ENCODE measurements at regions not wholly inside any gene's neighbourhood (a gene's known extent, or its start where the extent isn't known, plus 50 kb on each side); places are given as distances from the start of the nearest gene placed in this dataset.

GRCh38 chr6:149225946-149226345 is 91.6 kb upstream of the TAB2 start:
- Mint-ChIP-seq H3K36me3 (peaks cover 4% of the 10 kb centered on the region), H3K27ac (no peak overlapping the region), H3K9me3 (no peaks in the 10 kb centered on the region), H3K4me1 (peaks cover 26% of the 10 kb centered on the region), H3K27me3 (no peaks in the 10 kb centered on the region), H3K4me3 (no peak overlapping the region)
- DNase-seq, result no peak

DNA sequence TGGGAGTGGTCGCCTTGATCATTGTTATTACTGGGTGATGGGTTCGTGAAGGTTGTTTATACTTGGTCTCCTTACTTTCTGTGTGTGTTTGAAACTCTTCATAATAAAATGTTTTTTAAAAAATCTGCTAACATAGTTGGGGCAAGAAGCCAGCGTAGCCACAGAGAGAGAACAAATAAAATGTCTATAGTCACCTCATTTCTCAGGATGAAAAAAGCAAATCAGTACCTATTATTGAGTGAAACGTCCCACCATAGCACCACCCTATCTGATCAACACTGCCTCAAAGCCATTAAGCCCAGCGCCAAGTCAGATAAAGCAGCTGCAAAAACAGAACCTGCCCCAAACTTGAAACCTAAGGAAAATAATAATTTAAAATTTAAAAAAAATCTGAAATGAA is 89.7 kb upstream of the TAB2 start:
- H3K36me3 Mint-ChIP-seq, result peaks cover 6% of the 10 kb centered on the region
- peaks cover 34% of the 10 kb centered on the region for H3K4me1 Mint-ChIP-seq
- no peaks in the 10 kb centered on the region for H3K27me3 Mint-ChIP-seq
- H3K9me3 Mint-ChIP-seq, result peaks cover 2% of the 10 kb centered on the region
- H3K27ac Mint-ChIP-seq, result no peak overlapping the region
- DNase-seq, result no peak
- no peak overlapping the region for H3K4me3 Mint-ChIP-seq

GRCh38 chr6:149228311-149228955 is 89.1 kb upstream of the TAB2 start:
- no peaks in the 10 kb centered on the region for H3K27me3 Mint-ChIP-seq
- peaks cover 36% of the 10 kb centered on the region for H3K4me1 Mint-ChIP-seq
- no peak for DNase-seq
- peaks cover 2% of the 10 kb centered on the region for H3K9me3 Mint-ChIP-seq
- H3K4me3 Mint-ChIP-seq, result no peak overlapping the region
- peaks cover 8% of the 10 kb centered on the region for H3K36me3 Mint-ChIP-seq
- H3K27ac Mint-ChIP-seq, result no peak overlapping the region

GRCh38 chr6:149229096-149229495 is 88.4 kb upstream of the TAB2 start:
- DNase-seq, result no peak
- peaks cover 9% of the 10 kb centered on the region for H3K36me3 Mint-ChIP-seq
- peaks cover 2% of the 10 kb centered on the region for H3K9me3 Mint-ChIP-seq
- H3K4me1 Mint-ChIP-seq, result peaks cover 36% of the 10 kb centered on the region
- H3K27me3 Mint-ChIP-seq, result no peaks in the 10 kb centered on the region
- no peak overlapping the region for H3K4me3 Mint-ChIP-seq
- no peak overlapping the region for H3K27ac Mint-ChIP-seq

- Mint-ChIP-seq H3K9me3 (peaks cover 2% of the 10 kb centered on the region), H3K4me3 (no peak overlapping the region), H3K4me1 (peaks cover 49% of the 10 kb centered on the region), H3K27ac (peak overlapping the region; percentile 12), H3K36me3 (peaks cover 13% of the 10 kb centered on the region), H3K27me3 (no peaks in the 10 kb centered on the region)
- no peak for DNase-seq
Measured at GRCh38 chr6:149230712-149231460, 86.6 kb upstream of the TAB2 start.

DNA sequence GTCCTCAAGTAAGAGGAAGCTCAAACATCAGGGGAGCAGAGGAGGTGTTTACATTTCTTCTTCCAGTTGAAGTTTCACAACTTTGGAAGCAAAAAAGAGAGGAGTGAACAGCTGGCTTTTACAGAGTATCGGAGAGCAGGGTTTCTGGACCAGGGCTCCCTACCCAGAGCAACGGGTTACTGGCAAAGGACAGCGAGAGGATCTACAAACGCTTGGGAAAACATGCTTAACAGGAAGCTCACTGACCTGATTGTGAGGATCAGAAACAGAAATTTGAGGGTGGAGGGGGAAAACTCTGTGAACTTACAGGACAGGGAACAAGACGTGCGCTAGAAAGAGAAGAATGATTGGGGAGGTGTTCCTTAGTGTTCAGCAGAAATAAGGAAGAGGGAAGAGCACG is 85.7 kb upstream of the TAB2 start:
- Mint-ChIP-seq H3K27ac (peak overlapping the region; percentile 82), H3K27me3 (no peaks in the 10 kb centered on the region), H3K4me3 (no peak overlapping the region), H3K36me3 (peaks cover 14% of the 10 kb centered on the region), H3K4me1 (peaks cover 49% of the 10 kb centered on the region), H3K9me3 (peaks cover 2% of the 10 kb centered on the region)
- DNase-seq, result no peak

GRCh38 chr6:149233056-149233715 is 84.3 kb upstream of the TAB2 start:
- Mint-ChIP-seq H3K4me3 (peak overlapping the region; percentile 69), H3K27me3 (no peaks in the 10 kb centered on the region), H3K9me3 (peaks cover 12% of the 10 kb centered on the region), H3K27ac (peak overlapping the region; percentile 97), H3K4me1 (peaks cover 46% of the 10 kb centered on the region), H3K36me3 (peaks cover 20% of the 10 kb centered on the region)
- DNase-seq, result peak; percentile 40

- H3K4me1 Mint-ChIP-seq, result peaks cover 47% of the 10 kb centered on the region
- H3K27ac Mint-ChIP-seq, result peak overlapping the region; percentile 97
- peaks cover 28% of the 10 kb centered on the region for H3K36me3 Mint-ChIP-seq
- peaks cover 19% of the 10 kb centered on the region for H3K9me3 Mint-ChIP-seq
- peak overlapping the region; percentile 69 for H3K4me3 Mint-ChIP-seq
- no peaks in the 10 kb centered on the region for H3K27me3 Mint-ChIP-seq
- peak; percentile 47 for DNase-seq
Measured at GRCh38 chr6:149234051-149234962, 83.2 kb upstream of the TAB2 start.

DNA sequence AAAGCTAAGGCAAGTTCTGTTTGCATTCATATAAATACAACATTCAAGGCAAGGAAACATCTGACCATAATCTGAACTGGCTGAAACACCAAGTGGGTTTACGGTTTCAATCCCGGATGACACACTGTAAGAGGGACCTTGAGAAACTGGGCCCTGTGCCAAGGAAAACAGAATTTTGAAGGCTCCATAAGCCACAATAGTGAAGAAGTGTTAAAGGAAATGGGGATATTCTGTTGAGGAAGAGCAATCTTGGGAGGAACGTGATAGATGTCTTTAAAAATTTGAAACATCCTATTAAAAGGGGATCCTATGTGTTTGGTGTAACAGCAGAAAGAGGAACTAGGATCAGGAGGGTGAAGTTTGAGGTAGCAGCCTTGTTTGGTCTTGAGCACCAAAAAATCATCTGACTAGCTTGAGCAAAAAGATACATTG is 82.4 kb upstream of the TAB2 start:
- Mint-ChIP-seq H3K27ac (peak overlapping the region; percentile 97), H3K36me3 (peaks cover 29% of the 10 kb centered on the region), H3K27me3 (no peaks in the 10 kb centered on the region), H3K4me1 (peaks cover 46% of the 10 kb centered on the region), H3K4me3 (peak overlapping the region; percentile 69), H3K9me3 (peaks cover 25% of the 10 kb centered on the region)
- no peak for DNase-seq

GRCh38 chr6:149236589-149236988 is 80.9 kb upstream of the TAB2 start:
- Mint-ChIP-seq H3K27me3 (no peaks in the 10 kb centered on the region), H3K4me1 (peaks cover 42% of the 10 kb centered on the region), H3K4me3 (no peak overlapping the region), H3K36me3 (peaks cover 31% of the 10 kb centered on the region), H3K9me3 (peaks cover 30% of the 10 kb centered on the region), H3K27ac (no peak overlapping the region)
- DNase-seq, result no peak

GRCh38 chr6:149237464-149237863 is 80.0 kb upstream of the TAB2 start:
- no peak overlapping the region for H3K27ac Mint-ChIP-seq
- peaks cover 34% of the 10 kb centered on the region for H3K4me1 Mint-ChIP-seq
- H3K36me3 Mint-ChIP-seq, result peaks cover 28% of the 10 kb centered on the region
- no peak for DNase-seq
- H3K9me3 Mint-ChIP-seq, result peaks cover 31% of the 10 kb centered on the region
- H3K4me3 Mint-ChIP-seq, result no peak overlapping the region
- H3K27me3 Mint-ChIP-seq, result no peaks in the 10 kb centered on the region

- Mint-ChIP-seq H3K36me3 (peaks cover 25% of the 10 kb centered on the region), H3K27me3 (no peaks in the 10 kb centered on the region), H3K4me3 (no peak overlapping the region), H3K4me1 (peaks cover 18% of the 10 kb centered on the region), H3K9me3 (peaks cover 33% of the 10 kb centered on the region), H3K27ac (no peak overlapping the region)
- no peak for DNase-seq
Measured at GRCh38 chr6:149239573-149240209, 77.8 kb upstream of the TAB2 start.

DNA sequence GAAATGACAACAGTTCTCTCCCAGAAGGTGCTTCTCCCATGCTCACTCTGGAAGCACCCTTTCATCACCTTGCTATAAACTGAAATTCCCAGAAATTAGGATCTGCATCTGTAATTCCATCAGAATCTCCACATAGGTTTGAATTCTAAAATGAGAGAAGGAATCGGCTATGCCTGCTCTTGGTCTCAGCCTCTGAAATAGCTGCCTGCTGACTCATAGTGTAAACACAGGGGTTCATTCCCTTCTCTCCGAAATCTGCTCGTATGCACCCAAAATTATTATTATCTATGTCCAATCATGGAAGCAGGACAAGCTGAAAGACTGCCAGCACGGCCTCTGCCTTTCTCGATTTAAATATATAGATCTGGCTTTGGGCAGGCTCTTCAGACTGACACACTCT is 74.6 kb upstream of the TAB2 start:
- H3K27me3 Mint-ChIP-seq, result no peaks in the 10 kb centered on the region
- peaks cover 20% of the 10 kb centered on the region for H3K4me1 Mint-ChIP-seq
- H3K9me3 Mint-ChIP-seq, result peaks cover 26% of the 10 kb centered on the region
- no peak overlapping the region for H3K27ac Mint-ChIP-seq
- H3K4me3 Mint-ChIP-seq, result no peak overlapping the region
- DNase-seq, result no peak
- peaks cover 16% of the 10 kb centered on the region for H3K36me3 Mint-ChIP-seq

GRCh38 chr6:149244105-149244504 is 73.4 kb upstream of the TAB2 start:
- no peak for DNase-seq
- peaks cover 25% of the 10 kb centered on the region for H3K4me1 Mint-ChIP-seq
- peaks cover 5% of the 10 kb centered on the region for H3K36me3 Mint-ChIP-seq
- H3K27me3 Mint-ChIP-seq, result no peaks in the 10 kb centered on the region
- peaks cover 16% of the 10 kb centered on the region for H3K9me3 Mint-ChIP-seq
- H3K4me3 Mint-ChIP-seq, result no peak overlapping the region
- no peak overlapping the region for H3K27ac Mint-ChIP-seq

Measured in activated naive CD8-positive, alpha-beta T cell treated with anti-CD3 and anti-CD28 coated beads for 36 hours (primary cell).